ENCODE measurements at regions not wholly inside any gene's neighbourhood (a gene's known extent, or its start where the extent isn't known, plus 50 kb on each side); places are given as distances from the start of the nearest gene placed in this dataset.

GRCh38 chr17:36684134-36684533 is 82.8 kb downstream of the MRM1 start:
- no peak for TF ChIP-seq CTCF (IDR thresholded peaks at IDR 0.05; ENCODE audit: extremely low read depth, low read depth, low read length)
- no peaks in the 10 kb centered on the region for H4K20me1 ChIP-seq (ENCODE audit: insufficient read depth, low read length)
- no peaks in the 10 kb centered on the region for H3K36me3 ChIP-seq (ENCODE audit: insufficient read depth, low read length)
- H3K79me2 ChIP-seq (ENCODE audit: insufficient read depth, low read length), result no peaks in the 10 kb centered on the region
- no peak overlapping the region for H3K27ac ChIP-seq (ENCODE audit: low read depth, low read length)
- H3K9me3 ChIP-seq (ENCODE audit: low read depth, low read length), result no peaks in the 10 kb centered on the region
- H3K4me3 ChIP-seq (ENCODE audit: insufficient read depth, low read length), result no peak overlapping the region
- peaks cover 8% of the 10 kb centered on the region for H3K27me3 ChIP-seq (ENCODE audit: insufficient read depth, low read length)
- DNase-seq (ENCODE audit: insufficient read length, low spot score, missing footprints), result no peak
- H3K4me1 ChIP-seq (ENCODE audit: insufficient read depth, low read length), result no peaks in the 10 kb centered on the region
- H3K4me2 ChIP-seq (ENCODE audit: insufficient read depth, low read length), result no peak overlapping the region
- H2AFZ ChIP-seq (ENCODE audit: low read length), result no peak overlapping the region

GRCh38 chr17:36686123-36686669 is 84.8 kb downstream of the MRM1 start:
- Histone ChIP-seq H3K36me3 (ENCODE audit: insufficient read depth, low read length) (no peaks in the 10 kb centered on the region), H2AFZ (ENCODE audit: low read length) (no peak overlapping the region), H3K9me3 (ENCODE audit: low read depth, low read length) (no peaks in the 10 kb centered on the region), H3K4me2 (ENCODE audit: insufficient read depth, low read length) (no peak overlapping the region), H3K4me3 (ENCODE audit: insufficient read depth, low read length) (no peak overlapping the region), H3K4me1 (ENCODE audit: insufficient read depth, low read length) (no peaks in the 10 kb centered on the region), H3K79me2 (ENCODE audit: insufficient read depth, low read length) (no peaks in the 10 kb centered on the region), H3K27me3 (ENCODE audit: insufficient read depth, low read length) (peaks cover 8% of the 10 kb centered on the region), H3K27ac (ENCODE audit: low read depth, low read length) (no peak overlapping the region), H4K20me1 (ENCODE audit: insufficient read depth, low read length) (no peaks in the 10 kb centered on the region)
- DNase-seq (ENCODE audit: insufficient read length, low spot score, missing footprints), result no peak
- TF ChIP-seq CTCF (IDR thresholded peaks at IDR 0.05; ENCODE audit: extremely low read depth, low read depth, low read length), result no peak

DNA sequence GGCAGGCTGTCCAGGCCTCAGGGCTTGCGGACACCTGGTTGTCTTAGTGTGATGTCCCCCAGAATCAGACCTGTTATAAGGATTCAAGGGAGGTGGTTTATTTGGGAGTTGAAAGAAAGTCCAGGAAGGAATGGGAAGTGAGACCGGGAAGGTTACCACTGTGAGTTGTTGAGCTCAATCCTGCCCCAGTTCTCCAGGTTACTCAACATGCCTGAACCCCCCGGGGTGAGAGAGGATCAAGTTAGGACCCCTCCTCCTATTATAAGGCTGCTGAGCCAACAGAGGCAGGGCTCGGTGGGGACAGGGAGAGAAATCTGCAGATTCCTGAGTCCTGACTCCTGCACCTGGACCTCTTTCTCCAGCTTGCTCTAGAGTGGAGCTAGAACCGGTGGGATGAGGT is 86.4 kb downstream of the MRM1 start:
- Histone ChIP-seq H3K4me2 (ENCODE audit: insufficient read depth, low read length) (no peak overlapping the region), H3K79me2 (ENCODE audit: insufficient read depth, low read length) (no peaks in the 10 kb centered on the region), H3K36me3 (ENCODE audit: insufficient read depth, low read length) (no peaks in the 10 kb centered on the region), H3K4me3 (ENCODE audit: insufficient read depth, low read length) (no peak overlapping the region), H4K20me1 (ENCODE audit: insufficient read depth, low read length) (no peaks in the 10 kb centered on the region), H3K27me3 (ENCODE audit: insufficient read depth, low read length) (peaks cover 8% of the 10 kb centered on the region), H2AFZ (ENCODE audit: low read length) (no peak overlapping the region), H3K4me1 (ENCODE audit: insufficient read depth, low read length) (no peaks in the 10 kb centered on the region), H3K27ac (ENCODE audit: low read depth, low read length) (no peak overlapping the region), H3K9me3 (ENCODE audit: low read depth, low read length) (no peaks in the 10 kb centered on the region)
- no peak for DNase-seq (ENCODE audit: insufficient read length, low spot score, missing footprints)
- no peak for TF ChIP-seq CTCF (IDR thresholded peaks at IDR 0.05; ENCODE audit: extremely low read depth, low read depth, low read length)

DNA sequence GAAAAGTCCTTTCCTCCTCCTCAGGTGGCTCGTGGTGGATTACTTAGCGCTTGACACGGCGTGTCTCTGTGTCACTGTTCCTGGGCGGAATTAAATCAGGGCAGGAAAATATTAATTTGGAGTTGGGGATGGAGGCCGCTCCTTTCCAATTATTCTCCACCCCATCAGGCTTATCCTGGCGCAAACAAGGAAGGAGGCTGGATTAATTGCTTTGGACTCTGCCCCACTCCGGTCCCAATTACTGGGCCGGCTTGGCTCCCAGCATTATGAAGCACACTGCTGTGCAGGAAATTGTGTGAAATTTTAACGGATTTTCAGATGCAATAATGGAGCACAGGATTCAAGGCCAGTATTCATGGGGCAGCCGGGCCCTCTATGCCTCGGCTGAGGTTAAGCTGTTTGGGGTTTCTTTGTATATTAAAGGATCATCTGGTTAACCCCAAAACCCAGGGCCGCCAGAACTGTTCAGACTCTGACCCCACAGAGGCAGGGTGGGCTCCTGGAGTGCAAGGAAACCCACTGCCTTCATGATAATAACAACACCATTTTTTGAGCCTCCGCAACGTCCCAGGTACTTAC is 87.8 kb downstream of the MRM1 start:
- Histone ChIP-seq H3K9me3 (ENCODE audit: low read depth, low read length) (no peaks in the 10 kb centered on the region), H4K20me1 (ENCODE audit: insufficient read depth, low read length) (no peaks in the 10 kb centered on the region), H3K4me3 (ENCODE audit: insufficient read depth, low read length) (no peak overlapping the region), H3K27me3 (ENCODE audit: insufficient read depth, low read length) (peaks cover 8% of the 10 kb centered on the region), H3K27ac (ENCODE audit: low read depth, low read length) (no peak overlapping the region), H3K36me3 (ENCODE audit: insufficient read depth, low read length) (no peaks in the 10 kb centered on the region), H3K79me2 (ENCODE audit: insufficient read depth, low read length) (no peaks in the 10 kb centered on the region), H3K4me2 (ENCODE audit: insufficient read depth, low read length) (no peak overlapping the region), H3K4me1 (ENCODE audit: insufficient read depth, low read length) (no peaks in the 10 kb centered on the region), H2AFZ (ENCODE audit: low read length) (no peak overlapping the region)
- DNase-seq (ENCODE audit: insufficient read length, low spot score, missing footprints), result no peak
- no peak for TF ChIP-seq CTCF (IDR thresholded peaks at IDR 0.05; ENCODE audit: extremely low read depth, low read depth, low read length)
